DOHH2 (cell line): ENCODE measurements at regions not wholly inside any gene's neighbourhood (a gene's known extent, or its start where the extent isn't known, plus 50 kb on each side); places are given as distances from the start of the nearest gene placed in this dataset.
"Not testable (repeated sequence)": the region's sequence is repeated elsewhere in the genome, so short reads cannot be mapped to it uniquely, and the experiment has no call there.

ENCODE experiments used
- H3F3A ChIP-seq: fragments of 200-600 bp; sonication (generic), shearing (Covaris generic); 2 replicates; pipeline ENCODE4 v1.6.0; 2016; ENCODE audit warnings: antibody characterized with exemption, mild to moderate bottlenecking; ENCODE audit not compliant: control insufficient read depth, insufficient read depth
- H3K27ac ChIP-seq: fragments of 200-600 bp; sonication (generic); 2 replicates; pipeline ENCODE4 v1.5.1; 2014; ENCODE audit warnings: low read depth, mild to moderate bottlenecking, low read length, moderate library complexity
- H3K27me3 ChIP-seq: fragments of 200-600 bp; sonication (generic); 2 replicates; pipeline ENCODE4 v1.6.1; 2014; ENCODE audit warnings: mild to moderate bottlenecking, low read length, mixed read lengths; ENCODE audit not compliant: control insufficient read depth
- H3K36me3 ChIP-seq: fragments of 200-600 bp; sonication (generic); 2 replicates; pipeline ENCODE4 v1.6.1; 2014; ENCODE audit warnings: mild to moderate bottlenecking, low read length, moderate library complexity, mixed read lengths; ENCODE audit not compliant: control insufficient read depth
- H3K4me1 ChIP-seq: fragments of 200-600 bp; sonication (generic); 2 replicates; pipeline ENCODE4 v1.6.1; 2014; ENCODE audit warnings: mild to moderate bottlenecking, low read length, mixed read lengths; ENCODE audit not compliant: control insufficient read depth
- H3K4me2 ChIP-seq: fragments of 200-600 bp; sonication (generic); 2 replicates; pipeline ENCODE4 v1.6.0; 2014; ENCODE audit warnings: mild to moderate bottlenecking, low read length, moderate library complexity
- H3K4me3 ChIP-seq: fragments of 200-600 bp; sonication (generic); 2 replicates; pipeline ENCODE4 v1.5.1; 2014; ENCODE audit warnings: mild to moderate bottlenecking, low read length, mixed read lengths
- H3K79me2 ChIP-seq: fragments of 200-600 bp; sonication (generic); 2 replicates; pipeline ENCODE4 v1.6.1; 2014; ENCODE audit warnings: mild to moderate bottlenecking, low read length, mixed read lengths; ENCODE audit not compliant: control insufficient read depth
- H3K9me2 ChIP-seq: fragments of 200-600 bp; sonication (generic); replicated peaks from 2 replicates; pipeline ENCODE4 v1.6.1; 2014; ENCODE audit warnings: mild to moderate bottlenecking, low read length, mixed read lengths; ENCODE audit not compliant: control insufficient read depth
- H3K9me3 ChIP-seq: fragments of 200-600 bp; sonication (generic); 2 replicates; pipeline ENCODE4 v1.6.1; 2014; ENCODE audit warnings: antibody characterized with exemption, low read length, mixed read lengths; ENCODE audit not compliant: control insufficient read depth, insufficient read depth
- H4K20me1 ChIP-seq: fragments of 200-600 bp; sonication (generic); 2 replicates; pipeline ENCODE4 v1.6.0; 2014; ENCODE audit warnings: low read depth, mild to moderate bottlenecking, antibody characterized with exemption, low read length, moderate library complexity; ENCODE audit not compliant: control insufficient read depth, insufficient read depth
- EZH2phosphoT487 ChIP-seq: fragments of 200-600 bp; sonication (generic); IDR thresholded peaks from 2 replicates; pipeline ENCODE4 v1.6.1; 2017; ENCODE audit warnings: borderline replicate concordance, mild to moderate bottlenecking, antibody characterized with exemption, low read length, moderate library complexity, mixed read lengths
- TF ChIP-seq, protein P1 (sequence below): fragments of 200-600 bp; sonication (generic); IDR thresholded peaks from one replicate; pipeline ENCODE4 v1.5.1; 2014; ENCODE audit warnings: antibody characterized with exemption, mild to moderate bottlenecking, low read depth, low read length; ENCODE audit not compliant: poor library complexity, severe bottlenecking

DNA sequence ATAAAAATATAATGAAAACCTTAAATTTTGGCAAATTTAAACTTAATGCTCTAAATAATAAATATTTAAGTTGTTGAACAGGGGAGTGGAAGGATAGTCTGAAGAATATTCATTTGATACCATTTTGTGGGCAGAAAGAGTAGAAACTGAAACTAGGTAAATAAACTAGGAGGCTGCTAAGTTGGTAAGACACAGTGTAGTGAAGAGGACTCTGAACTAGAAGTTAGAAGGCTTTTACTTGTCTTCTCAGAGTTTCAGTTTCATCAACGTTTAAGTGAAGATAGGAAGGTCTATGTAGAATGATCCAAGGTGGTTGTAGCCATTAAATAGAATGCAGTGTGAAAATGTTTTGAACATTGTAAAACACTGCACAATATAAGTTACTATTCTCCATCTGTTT lies 516.9 kb downstream of the AMY1C start:
- no peaks in the 10 kb centered on the region for H3K9me3 ChIP-seq
- no peaks in the 10 kb centered on the region for H3K36me3 ChIP-seq
- H3K4me3 ChIP-seq = no peak overlapping the region
- H3F3A ChIP-seq = no peaks in the 10 kb centered on the region
- TF ChIP-seq, protein P1, sequence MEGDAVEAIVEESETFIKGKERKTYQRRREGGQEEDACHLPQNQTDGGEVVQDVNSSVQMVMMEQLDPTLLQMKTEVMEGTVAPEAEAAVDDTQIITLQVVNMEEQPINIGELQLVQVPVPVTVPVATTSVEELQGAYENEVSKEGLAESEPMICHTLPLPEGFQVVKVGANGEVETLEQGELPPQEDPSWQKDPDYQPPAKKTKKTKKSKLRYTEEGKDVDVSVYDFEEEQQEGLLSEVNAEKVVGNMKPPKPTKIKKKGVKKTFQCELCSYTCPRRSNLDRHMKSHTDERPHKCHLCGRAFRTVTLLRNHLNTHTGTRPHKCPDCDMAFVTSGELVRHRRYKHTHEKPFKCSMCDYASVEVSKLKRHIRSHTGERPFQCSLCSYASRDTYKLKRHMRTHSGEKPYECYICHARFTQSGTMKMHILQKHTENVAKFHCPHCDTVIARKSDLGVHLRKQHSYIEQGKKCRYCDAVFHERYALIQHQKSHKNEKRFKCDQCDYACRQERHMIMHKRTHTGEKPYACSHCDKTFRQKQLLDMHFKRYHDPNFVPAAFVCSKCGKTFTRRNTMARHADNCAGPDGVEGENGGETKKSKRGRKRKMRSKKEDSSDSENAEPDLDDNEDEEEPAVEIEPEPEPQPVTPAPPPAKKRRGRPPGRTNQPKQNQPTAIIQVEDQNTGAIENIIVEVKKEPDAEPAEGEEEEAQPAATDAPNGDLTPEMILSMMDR = no peak
- no peak for TF ChIP-seq EZH2phosphoT487
- H3K27me3 ChIP-seq = no peaks in the 10 kb centered on the region
- no peak overlapping the region for H3K4me2 ChIP-seq
- no peaks in the 10 kb centered on the region for H3K9me2 ChIP-seq
- H3K4me1 ChIP-seq = no peaks in the 10 kb centered on the region
- H3K27ac ChIP-seq = no peak overlapping the region
- H4K20me1 ChIP-seq = no peaks in the 10 kb centered on the region
- H3K79me2 ChIP-seq = no peaks in the 10 kb centered on the region

DNA sequence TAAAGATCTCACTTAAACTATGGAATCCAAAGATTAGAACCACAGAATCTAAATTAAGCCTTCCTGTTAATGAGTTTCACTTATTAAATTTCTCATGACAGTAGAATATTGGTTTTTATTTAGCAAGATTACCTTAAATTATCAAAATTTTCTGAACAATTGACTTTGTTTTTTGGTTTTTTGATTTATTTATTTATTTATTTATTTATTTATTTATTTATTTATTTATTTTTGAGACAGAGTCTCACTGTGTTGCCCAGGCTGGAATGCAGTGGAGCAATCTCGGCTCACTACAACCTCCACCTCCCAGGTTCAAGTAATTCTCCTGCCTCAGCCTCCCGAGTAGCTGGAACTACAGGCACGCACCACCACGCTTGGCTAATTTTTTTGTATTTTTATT lies 538.6 kb downstream of the AMY1C start:
- not testable (repeated sequence) for H3K9me3 ChIP-seq, H3K9me2 ChIP-seq, H3K4me3 ChIP-seq, H3K4me2 ChIP-seq, H3K27me3 ChIP-seq, H3K27ac ChIP-seq, H3K36me3 ChIP-seq, H4K20me1 ChIP-seq, H3F3A ChIP-seq, H3K4me1 ChIP-seq, H3K79me2 ChIP-seq

DNA sequence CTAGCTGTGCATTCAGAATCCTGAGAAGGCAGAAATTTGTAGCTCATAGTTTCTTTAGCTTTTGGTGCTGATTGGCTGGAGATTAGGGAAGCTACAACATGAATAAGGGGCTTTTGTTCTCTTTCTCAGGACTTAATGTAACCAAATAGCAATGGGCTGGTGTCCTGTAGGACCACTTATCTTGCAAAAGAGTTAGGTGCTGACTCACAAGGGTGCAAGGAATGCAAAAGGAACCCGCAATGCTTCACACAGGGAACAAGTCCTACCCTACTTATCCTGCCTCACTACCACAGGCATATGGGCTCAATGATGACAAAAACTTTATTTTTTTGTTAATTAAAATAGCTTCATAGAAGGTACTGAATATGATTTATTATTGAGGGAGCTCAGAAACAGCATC lies 541.5 kb downstream of the AMY1C start:
- H3K4me3 ChIP-seq = no peak overlapping the region
- H3K4me2 ChIP-seq = no peak overlapping the region

DNA sequence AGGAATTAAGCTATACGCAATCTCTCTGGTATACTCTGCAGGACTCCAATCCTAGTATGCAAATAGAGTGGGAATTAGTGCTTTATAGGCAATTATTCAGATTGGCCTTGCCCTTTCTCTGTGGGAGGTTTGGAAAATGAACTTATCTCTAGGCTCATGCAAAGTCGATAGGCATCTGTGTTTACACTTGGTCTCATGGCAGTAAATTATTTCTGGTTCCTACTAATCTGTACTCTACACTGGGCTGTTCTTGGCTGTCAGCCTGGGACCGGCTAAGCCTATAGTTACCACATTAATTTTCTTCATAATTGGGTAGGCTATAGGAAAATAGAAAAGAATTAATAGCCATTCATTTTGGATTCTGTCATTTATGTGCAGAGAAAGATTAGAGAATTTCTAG lies 544.6 kb downstream of the AMY1C start:
- TF ChIP-seq EZH2phosphoT487 = no peak
- TF ChIP-seq, protein P1 = no peak
- Histone ChIP-seq H3K36me3 (no peaks in the 10 kb centered on the region), H3K9me3 (no peaks in the 10 kb centered on the region), H3K4me3 (no peak overlapping the region), H3F3A (no peaks in the 10 kb centered on the region), H3K4me2 (no peak overlapping the region), H3K79me2 (no peaks in the 10 kb centered on the region), H3K27ac (no peak overlapping the region), H4K20me1 (no peaks in the 10 kb centered on the region), H3K9me2 (no peaks in the 10 kb centered on the region), H3K4me1 (no peaks in the 10 kb centered on the region), H3K27me3 (no peaks in the 10 kb centered on the region)

More for the DNA sequence above, 541.5 kb downstream of the AMY1C start:
- H3K36me3 ChIP-seq = no peaks in the 10 kb centered on the region
- H4K20me1 ChIP-seq = no peaks in the 10 kb centered on the region
- H3K27me3 ChIP-seq = no peaks in the 10 kb centered on the region
- no peak for TF ChIP-seq EZH2phosphoT487
- TF ChIP-seq, protein P1 = no peak
- no peaks in the 10 kb centered on the region for H3F3A ChIP-seq
- no peaks in the 10 kb centered on the region for H3K79me2 ChIP-seq
- H3K9me2 ChIP-seq = no peaks in the 10 kb centered on the region
- H3K9me3 ChIP-seq = no peaks in the 10 kb centered on the region
- H3K27ac ChIP-seq = no peak overlapping the region
- H3K4me1 ChIP-seq = no peaks in the 10 kb centered on the region
